WTC11 (cell line): ENCODE measurements at regions not wholly inside any gene's neighbourhood (a gene's known extent, or its start where the extent isn't known, plus 50 kb on each side); places are given as distances from the start of the nearest gene placed in this dataset.

ENCODE experiments used
- ATAC-seq: fragments of 200-7000 bp; cut with Tn5 transposase; 2 replicates; pipeline ENCODE4 v1.10.0; 2021; ENCODE audit warnings: mild to moderate bottlenecking, moderate library complexity
- CTCF ChIA-PET: fragments of 300-600 bp; sonication (Branson Sonifier 250); formaldehyde crosslinking; loops from one replicate; lab custom pipeline; 2021; ENCODE audit warnings: antibody characterized with exemption; lab: Charles Lee
- POLR2A ChIA-PET: fragments of 350-600 bp; sonication (Branson Sonifier 250); formaldehyde crosslinking; loops from one replicate; lab custom pipeline; 2021; ENCODE audit warnings: antibody characterized with exemption; lab: Charles Lee
- DNase-seq: peaks from one replicate; pipeline ENCODE4 v3.0.0; 2021; ENCODE audit warnings: low spot score
- H3K27ac Mint-ChIP-seq: 2 replicates; pipeline ENCODE4 v1.8.0; 2021; ENCODE audit warnings: mixed read lengths
- H3K27me3 Mint-ChIP-seq: 2 replicates; pipeline ENCODE4 v1.8.0; 2021; ENCODE audit warnings: low read depth, mild to moderate bottlenecking, moderate library complexity, mixed read lengths
- H3K36me3 Mint-ChIP-seq: 2 replicates; pipeline ENCODE4 v1.8.0; 2021; ENCODE audit warnings: mixed read lengths
- H3K4me1 Mint-ChIP-seq: 2 replicates; pipeline ENCODE4 v1.8.0; 2022; ENCODE audit warnings: mixed read lengths
- H3K4me3 Mint-ChIP-seq: 2 replicates; pipeline ENCODE4 v1.8.0; 2021; ENCODE audit warnings: mild to moderate bottlenecking, moderate library complexity, mixed read lengths
- H3K9me3 Mint-ChIP-seq: 2 replicates; pipeline ENCODE4 v1.8.0; 2021; ENCODE audit warnings: mixed read lengths
- ATF1 ChIP-seq: sonication (generic); formaldehyde crosslinking; IDR thresholded peaks from 2 replicates; pipeline ENCODE4 v1.8.1; 2023; ENCODE audit warnings: mild to moderate bottlenecking, moderate library complexity, missing genetic modification reagents
- ATF6 ChIP-seq: sonication (generic); formaldehyde crosslinking; IDR thresholded peaks from 2 replicates; pipeline ENCODE4 v1.8.1; 2023; ENCODE audit warnings: mild to moderate bottlenecking, missing genetic modification reagents
- CBFB ChIP-seq: sonication (generic); formaldehyde crosslinking; IDR thresholded peaks from 2 replicates; pipeline ENCODE4 v1.8.1; 2022; ENCODE audit warnings: mild to moderate bottlenecking, low read depth, missing genetic modification reagents
- E2F4 ChIP-seq: sonication (generic); formaldehyde crosslinking; IDR thresholded peaks from 2 replicates; pipeline ENCODE4 v1.8.1; 2022; ENCODE audit warnings: low read depth, mild to moderate bottlenecking, moderate library complexity, missing genetic modification reagents, borderline replicate concordance
- ERG ChIP-seq: fragments of 250-450 bp; sonication (Bioruptor Pico); IDR thresholded peaks from 2 replicates; pipeline ENCODE4 v1.8.0; 2021; ENCODE audit warnings: mild to moderate bottlenecking
- ETV6 ChIP-seq: sonication (generic); formaldehyde crosslinking; IDR thresholded peaks from 2 replicates; pipeline ENCODE4 v1.8.1; 2022; ENCODE audit warnings: mild to moderate bottlenecking, missing genetic modification reagents
- GTF2I ChIP-seq: fragments of 250-450 bp; sonication (Bioruptor Pico); conservative IDR thresholded peaks from 2 replicates; pipeline ENCODE4 v1.4.0; 2021; ENCODE audit warnings: mild to moderate bottlenecking
- HMGXB4 ChIP-seq: sonication (generic); formaldehyde crosslinking; IDR thresholded peaks from 2 replicates; pipeline ENCODE4 v1.8.1; 2023; ENCODE audit warnings: mild to moderate bottlenecking, moderate library complexity, missing genetic modification reagents
- JUN ChIP-seq: sonication (generic); formaldehyde crosslinking; IDR thresholded peaks from 2 replicates; pipeline ENCODE4 v1.8.0; 2023; ENCODE audit warnings: mild to moderate bottlenecking, missing genetic modification reagents
- MLX ChIP-seq: sonication (generic); formaldehyde crosslinking; IDR thresholded peaks from 2 replicates; pipeline ENCODE4 v1.8.1; 2023; ENCODE audit warnings: mild to moderate bottlenecking, missing genetic modification reagents, moderate library complexity
- NR1H2 ChIP-seq: sonication (generic); formaldehyde crosslinking; IDR thresholded peaks from 2 replicates; pipeline ENCODE4 v1.9.0; 2021; ENCODE audit warnings: mild to moderate bottlenecking, moderate library complexity, missing genetic modification reagents
- USF2 ChIP-seq: sonication (generic); formaldehyde crosslinking; IDR thresholded peaks from 2 replicates; pipeline ENCODE4 v1.8.1; 2023; ENCODE audit warnings: mild to moderate bottlenecking, missing genetic modification reagents, moderate library complexity
- ZBTB21 ChIP-seq: sonication (generic); formaldehyde crosslinking; IDR thresholded peaks from 2 replicates; pipeline ENCODE4 v1.8.1; 2023; ENCODE audit warnings: mild to moderate bottlenecking, missing genetic modification reagents, borderline replicate concordance
- ZNF121 ChIP-seq: sonication (generic); formaldehyde crosslinking; IDR thresholded peaks from 2 replicates; pipeline ENCODE4 v1.8.0; 2023; ENCODE audit warnings: missing genetic modification reagents
- ZNF138 ChIP-seq: sonication (generic); formaldehyde crosslinking; conservative IDR thresholded peaks from 2 replicates; pipeline ENCODE4 v1.8.1; 2022; ENCODE audit warnings: mild to moderate bottlenecking, moderate library complexity, missing genetic modification reagents
- ZNF281 ChIP-seq: sonication (generic); formaldehyde crosslinking; IDR thresholded peaks from 2 replicates; pipeline ENCODE4 v1.8.0; 2023; ENCODE audit warnings: mild to moderate bottlenecking, missing genetic modification reagents
- ZNF396 ChIP-seq: fragments of 250-450 bp; sonication (Bioruptor Pico); IDR thresholded peaks from 2 replicates; pipeline ENCODE4 v1.8.0; 2021; ENCODE audit warnings: mild to moderate bottlenecking, moderate library complexity, borderline replicate concordance

GRCh38 chr13:109879338-109879737 is 93.0 kb upstream of the IRS2 start:
- DNase-seq, result no peak
- no peak overlapping the region for H3K4me3 Mint-ChIP-seq

GRCh38 chr13:109877809-109878208 is 91.4 kb upstream of the IRS2 start:
- ChIA-PET CTCF (no interaction called here), POLR2A (no interaction called here)
- Mint-ChIP-seq H3K27ac (no peak overlapping the region), H3K36me3 (no peaks in the 10 kb centered on the region), H3K4me1 (peaks cover 10% of the 10 kb centered on the region), H3K4me3 (no peak overlapping the region), H3K9me3 (no peaks in the 10 kb centered on the region), H3K27me3 (no peaks in the 10 kb centered on the region; the same call in 1 of the 2 replicates)
- DNase-seq, result no peak
- ATAC-seq, result no peak
- no peak for TF ChIP-seq HMGXB4 (CRISPR knock-in tag)
- TF ChIP-seq ATF6 (CRISPR knock-in tag), result no peak
- TF ChIP-seq ZNF281, result no peak
- no peak for TF ChIP-seq ZNF121
- TF ChIP-seq ZNF396 (CRISPR knock-in tag), result no peak
- no peak for TF ChIP-seq JUN (CRISPR knock-in tag)
- no peak for TF ChIP-seq ERG (CRISPR knock-in tag)
- TF ChIP-seq USF2 (CRISPR knock-in tag), result no peak

More at GRCh38 chr13:109879338-109879737, 93.0 kb upstream of the IRS2 start:
- Mint-ChIP-seq H3K27me3 (no peaks in the 10 kb centered on the region), H3K4me1 (no peaks in the 10 kb centered on the region), H3K27ac (no peak overlapping the region), H3K9me3 (no peaks in the 10 kb centered on the region), H3K36me3 (no peaks in the 10 kb centered on the region)
- TF ChIP-seq CBFB (CRISPR knock-in tag) (no peak), ETV6 (CRISPR knock-in tag) (no peak), ZNF281 (no peak)
- POLR2A ChIA-PET, result no interaction called here
- CTCF ChIA-PET, result no interaction called here
- no peak for ATAC-seq

GRCh38 chr13:109875746-109876145 is 89.4 kb upstream of the IRS2 start:
- Mint-ChIP-seq H3K9me3 (no peaks in the 10 kb centered on the region), H3K36me3 (no peaks in the 10 kb centered on the region), H3K27ac (no peak overlapping the region), H3K4me1 (peaks cover 17% of the 10 kb centered on the region), H3K4me3 (no peak overlapping the region), H3K27me3 (no peaks in the 10 kb centered on the region; the same call in 1 of the 2 replicates)
- ATAC-seq (no peak), DNase-seq (no peak)
- CTCF ChIA-PET, result no interaction called here
- POLR2A ChIA-PET, result no interaction called here
- no peak for TF ChIP-seq GTF2I (CRISPR knock-in tag)
- TF ChIP-seq ATF1 (CRISPR knock-in tag), result no peak
- no peak for TF ChIP-seq E2F4 (CRISPR knock-in tag)
- no peak for TF ChIP-seq NR1H2
- no peak for TF ChIP-seq ZNF138
- no peak for TF ChIP-seq MLX (CRISPR knock-in tag)
- no peak for TF ChIP-seq ZBTB21 (CRISPR knock-in tag)
